Tongue (tissue), 1 donor: ENCODE measurements at regions not wholly inside any gene's neighbourhood (a gene's known extent, or its start where the extent isn't known, plus 50 kb on each side); places are given as distances from the start of the nearest gene placed in this dataset.
A peak's percentile ranks its signal among the peaks of the same experiment; 100 is the strongest.

Experiments used
- DNase-seq: peaks from one replicate; pipeline ENCODE4 v3.0.0-alpha.2; 2015

DNA sequence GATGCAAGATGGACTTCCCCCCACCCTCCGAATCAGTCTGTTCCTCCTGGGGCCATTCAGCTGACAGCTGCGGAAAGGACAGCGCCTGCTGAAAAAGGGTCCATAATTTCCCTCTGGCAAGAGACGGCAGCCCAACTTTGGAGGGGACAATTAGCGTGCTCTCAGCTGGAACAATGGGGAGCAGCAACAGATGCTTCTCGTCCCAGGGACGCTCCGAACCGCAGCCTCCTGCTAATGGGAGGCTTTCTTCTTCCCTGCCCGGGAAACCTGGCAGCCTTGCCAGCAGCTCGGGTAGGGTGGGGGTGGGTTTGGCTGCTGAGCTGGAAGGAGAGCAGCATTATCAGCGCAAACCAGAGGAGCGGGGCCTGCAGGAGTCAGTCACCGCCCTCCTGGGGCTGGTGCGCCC is 500.0 kb upstream of the SALL1 start:
- DNase-seq = peak; percentile 22

DNA sequence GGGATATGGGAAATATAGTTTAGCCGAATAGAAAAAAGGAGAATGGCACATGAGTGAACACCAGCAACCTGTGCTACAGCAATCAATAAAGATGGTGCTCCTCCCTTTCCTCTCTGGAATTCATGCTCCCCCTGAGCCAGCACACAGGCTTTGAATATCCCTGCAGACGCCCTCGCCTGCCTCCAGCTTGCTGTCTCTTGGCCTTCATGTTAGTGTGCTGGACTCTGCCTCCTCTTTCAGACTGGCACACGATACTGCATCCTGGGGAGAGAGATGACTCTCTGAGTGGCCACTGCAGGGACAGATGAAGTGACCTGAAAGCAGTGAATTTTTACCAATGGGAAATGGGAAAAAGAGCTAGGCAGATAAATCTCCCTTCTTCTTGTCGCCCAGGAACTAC is 498.6 kb upstream of the SALL1 start:
- no peak for DNase-seq

DNA sequence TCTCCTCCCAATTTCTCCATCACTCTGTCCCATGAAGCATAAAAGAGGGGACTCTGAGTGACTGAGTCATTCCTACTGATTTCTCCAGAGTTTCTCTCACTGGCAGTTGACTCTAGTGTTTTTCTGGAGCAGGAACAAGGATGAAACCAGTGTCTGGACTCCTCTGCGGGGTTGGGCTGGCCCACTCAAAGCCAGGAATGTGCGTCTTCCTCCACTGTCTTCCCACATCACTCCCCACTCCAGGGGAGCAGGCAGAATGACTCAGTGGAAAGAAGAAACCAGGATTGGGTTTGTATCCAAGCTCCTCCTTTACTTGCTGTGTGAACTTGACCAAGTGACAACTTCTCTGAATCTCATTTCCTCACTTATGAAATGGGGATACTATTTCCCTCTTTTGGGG is 497.5 kb upstream of the SALL1 start:
- DNase-seq = no peak

DNA sequence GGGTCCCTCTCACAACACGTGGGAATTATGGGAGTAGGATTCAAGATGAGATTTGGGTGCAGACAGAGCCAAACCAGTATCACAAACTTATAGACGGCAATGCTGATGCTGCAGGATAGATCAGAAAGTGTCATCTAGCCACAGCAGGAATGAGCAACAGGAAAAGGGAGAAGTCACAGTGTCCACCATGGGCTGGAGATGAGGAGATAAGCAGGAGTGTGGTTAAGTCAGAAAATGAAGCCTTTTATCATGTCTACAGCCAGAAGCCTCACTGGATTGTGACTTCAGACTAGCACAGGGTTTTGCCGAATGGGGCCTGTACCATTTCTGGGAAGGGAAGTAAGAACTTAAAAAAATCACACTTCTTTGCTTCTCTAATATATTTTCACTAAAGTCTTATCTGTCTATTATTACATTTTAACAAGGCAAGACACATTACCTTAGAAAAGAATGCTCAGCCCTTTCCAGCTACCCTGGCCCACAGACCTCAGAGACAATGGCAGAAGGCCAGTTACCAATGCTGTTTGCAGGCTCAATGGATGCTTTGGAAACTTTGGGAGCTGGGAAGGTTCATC is 490.2 kb upstream of the SALL1 start:
- DNase-seq = no peak

DNA sequence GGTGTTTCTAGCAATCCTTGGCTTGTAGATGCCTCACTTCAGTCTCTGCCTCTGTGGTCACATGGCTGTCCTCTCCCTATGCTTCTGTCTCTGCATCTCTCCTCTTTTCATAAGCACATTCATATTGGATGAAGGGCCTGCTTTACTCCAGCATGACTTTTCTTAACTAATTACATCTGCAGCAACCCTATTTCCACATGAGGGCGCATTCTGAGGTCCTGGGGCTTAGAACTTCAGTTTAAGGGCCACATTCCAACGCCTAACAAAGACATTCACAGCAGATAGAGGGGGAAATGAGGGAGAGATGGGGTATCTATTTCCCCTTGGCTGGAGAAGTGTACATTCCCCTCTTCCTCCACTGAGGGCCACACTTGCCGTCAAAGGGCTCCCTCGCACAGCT is 489.1 kb upstream of the SALL1 start:
- no peak for DNase-seq

DNA sequence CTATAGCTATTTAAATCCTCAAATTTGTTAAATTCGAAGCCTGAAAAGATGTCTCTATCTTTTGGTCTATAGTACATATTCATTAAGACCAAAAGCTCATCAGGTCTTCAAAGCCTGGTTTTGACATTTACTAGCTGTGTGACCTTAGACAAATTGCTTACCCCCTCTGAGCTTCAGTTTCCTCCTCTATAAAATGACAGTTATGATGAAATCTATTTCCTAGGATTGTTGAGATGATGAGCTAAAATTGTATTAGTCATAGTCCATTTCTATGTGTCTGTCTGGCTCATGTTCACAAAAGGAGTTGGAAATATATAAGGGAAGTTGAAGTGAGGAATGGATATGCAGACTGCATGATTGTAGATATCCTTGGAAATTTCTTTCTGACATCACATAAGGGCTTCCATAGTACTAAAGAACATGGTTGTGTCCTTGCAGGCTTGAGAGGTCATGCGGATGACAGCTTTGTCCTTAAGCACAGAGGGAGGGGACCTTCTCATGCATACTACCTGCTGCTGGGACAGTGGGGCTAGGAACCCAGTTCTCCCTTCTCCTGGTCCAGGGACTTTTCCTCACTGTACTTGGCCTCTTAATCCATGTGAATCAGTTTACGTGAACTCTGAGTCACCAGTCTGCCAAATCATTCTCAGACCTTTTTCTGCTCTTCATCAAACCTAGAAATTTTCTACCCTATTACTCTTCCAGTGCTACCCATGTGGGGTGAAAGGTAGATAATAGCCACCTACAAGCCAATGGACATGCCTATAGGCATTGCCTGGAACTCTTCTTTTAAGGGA is 487.5 kb upstream of the SALL1 start:
- no peak for DNase-seq

DNA sequence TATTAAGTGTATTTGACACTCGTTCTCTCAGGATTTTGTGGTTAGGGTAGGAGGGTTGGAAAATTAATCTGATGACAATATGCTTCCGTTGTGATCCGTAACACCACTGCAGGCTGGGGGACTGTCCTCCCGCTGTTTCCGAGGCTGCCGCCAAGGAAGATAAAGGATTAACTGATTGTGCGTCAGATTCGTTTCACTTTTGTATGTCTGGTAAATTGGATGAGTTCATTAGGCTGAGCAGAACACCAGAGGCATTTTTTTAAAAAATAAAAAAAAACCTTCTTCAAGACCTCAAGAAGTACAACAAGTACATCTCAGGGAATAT is 486.7 kb upstream of the SALL1 start:
- no peak for DNase-seq

DNA sequence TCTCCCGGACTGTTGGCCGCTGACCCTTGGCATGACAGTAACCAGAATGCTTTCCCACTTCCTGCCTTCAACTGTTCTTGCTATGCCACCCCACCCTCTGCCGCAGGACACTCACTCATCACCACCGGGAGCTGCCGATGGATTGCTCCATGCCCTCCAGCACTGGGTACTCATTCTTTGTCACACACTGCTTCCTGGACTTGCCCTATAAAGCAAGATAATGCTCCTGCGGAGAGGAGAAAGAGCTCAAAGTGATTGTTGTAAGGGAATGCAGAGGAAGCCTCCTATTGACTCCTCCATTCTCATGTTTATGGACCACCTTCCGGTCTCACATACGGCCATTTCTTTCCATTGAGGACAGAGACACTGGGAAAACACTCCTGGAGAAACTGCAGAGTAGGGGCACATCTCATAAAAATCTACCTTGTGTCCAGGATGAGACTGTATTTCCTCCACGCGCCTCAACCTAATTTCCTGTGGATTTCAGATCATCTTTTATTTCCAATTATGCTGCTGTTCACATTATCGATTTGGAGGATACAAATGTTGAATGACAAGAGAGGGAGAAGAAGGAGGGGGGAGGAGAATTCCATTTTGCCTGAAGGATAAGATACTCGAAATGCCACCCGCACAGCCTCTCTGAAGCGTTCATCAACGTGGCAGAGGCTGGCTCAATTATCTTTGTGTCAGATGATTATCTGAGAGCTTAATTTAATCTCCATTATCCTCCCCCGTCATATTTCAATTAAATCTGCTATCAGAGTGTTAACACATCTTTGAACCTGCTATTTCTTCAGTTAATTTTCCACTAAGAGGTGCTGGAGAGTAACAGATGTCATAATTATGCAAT is 486.1 kb upstream of the SALL1 start:
- DNase-seq = no peak

DNA sequence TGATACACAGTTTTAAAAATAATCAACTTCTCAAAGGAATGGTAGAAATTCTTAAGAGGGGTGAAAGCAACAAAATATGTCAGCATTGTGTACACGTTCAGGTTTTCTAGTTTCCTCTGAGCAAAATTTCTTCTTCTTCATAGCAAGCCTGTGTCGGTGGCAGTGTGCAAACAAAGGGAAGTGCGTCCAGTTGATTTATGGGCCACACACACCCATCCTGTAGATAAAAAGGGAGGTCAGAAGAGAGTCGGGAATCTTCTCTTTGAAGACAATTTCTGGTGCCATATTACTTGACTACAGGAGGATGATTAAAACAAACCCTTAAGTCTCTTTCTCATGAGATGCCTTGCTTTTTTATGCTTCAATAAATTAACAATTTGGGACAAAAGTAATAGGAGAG is 484.1 kb upstream of the SALL1 start:
- no peak for DNase-seq

DNA sequence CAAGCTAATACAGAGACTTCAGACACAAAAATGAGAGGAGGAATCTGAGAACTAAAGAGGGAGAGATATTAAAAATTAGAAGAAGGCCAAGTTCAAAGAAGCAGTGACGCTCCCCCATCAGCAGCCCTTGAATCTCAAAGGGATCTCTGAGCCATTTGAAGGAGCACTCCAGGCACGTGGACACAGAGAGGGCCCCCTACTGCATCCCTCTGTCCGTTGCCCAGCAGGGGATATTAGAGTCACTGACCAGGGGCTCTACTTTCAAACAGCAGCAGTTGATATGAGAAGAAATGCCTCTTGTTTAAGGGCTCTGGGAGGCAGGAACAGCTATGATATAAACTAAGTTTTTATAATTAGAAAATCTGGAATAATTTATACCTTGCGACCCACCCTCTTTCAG is 479.0 kb upstream of the SALL1 start:
- no peak for DNase-seq

DNA sequence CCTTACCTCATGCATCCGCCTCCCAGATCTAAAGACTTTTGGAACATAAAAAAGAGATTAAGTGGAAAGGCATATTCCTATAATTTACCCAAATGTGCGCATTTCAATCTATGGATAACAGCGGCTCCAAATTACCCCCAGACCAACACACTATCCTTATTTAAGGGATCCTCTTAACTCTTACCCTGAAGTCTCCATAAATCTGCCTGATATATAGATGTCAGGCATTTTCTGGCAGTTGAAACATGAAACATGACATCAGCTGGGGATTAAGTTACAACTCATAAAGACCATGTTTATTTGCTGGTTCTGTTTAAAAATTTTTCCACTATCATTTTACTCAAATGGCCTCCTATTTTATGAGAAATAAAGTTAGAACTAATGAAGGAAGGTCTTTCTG is 478.5 kb upstream of the SALL1 start:
- DNase-seq = no peak

DNA sequence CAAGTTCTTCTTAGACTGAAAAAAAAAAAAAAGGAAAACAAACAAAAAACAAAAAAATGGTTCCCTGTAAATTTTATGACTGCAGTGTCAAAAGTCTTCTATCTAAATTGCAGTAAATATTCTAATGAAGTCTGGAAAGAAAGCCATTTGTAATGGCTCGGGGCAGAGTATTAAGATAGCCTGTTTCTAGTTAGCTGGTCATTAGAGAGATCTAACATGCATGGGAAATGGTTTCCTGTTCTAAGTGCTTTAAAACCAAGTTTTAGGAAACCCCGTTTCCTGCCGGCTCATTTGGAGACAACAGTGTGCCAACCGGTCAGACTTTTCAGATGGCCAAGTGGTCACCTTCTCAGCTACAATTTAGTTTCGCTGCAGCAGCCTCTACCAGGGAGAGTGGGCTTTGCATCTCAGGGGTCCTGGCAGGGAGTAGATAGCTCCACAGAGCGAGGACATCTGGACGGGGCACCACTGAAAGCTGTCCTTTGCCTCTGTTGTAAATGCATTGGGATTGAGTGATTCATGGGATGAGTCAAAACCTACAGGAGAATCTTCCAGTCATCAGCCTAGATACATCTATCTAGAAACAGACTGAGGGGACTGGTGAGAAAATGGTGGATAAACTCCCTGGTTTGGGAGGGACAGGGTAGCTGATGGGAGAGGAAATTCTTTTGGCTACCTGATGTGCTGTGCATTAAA is 473.2 kb upstream of the SALL1 start:
- DNase-seq = no peak

DNA sequence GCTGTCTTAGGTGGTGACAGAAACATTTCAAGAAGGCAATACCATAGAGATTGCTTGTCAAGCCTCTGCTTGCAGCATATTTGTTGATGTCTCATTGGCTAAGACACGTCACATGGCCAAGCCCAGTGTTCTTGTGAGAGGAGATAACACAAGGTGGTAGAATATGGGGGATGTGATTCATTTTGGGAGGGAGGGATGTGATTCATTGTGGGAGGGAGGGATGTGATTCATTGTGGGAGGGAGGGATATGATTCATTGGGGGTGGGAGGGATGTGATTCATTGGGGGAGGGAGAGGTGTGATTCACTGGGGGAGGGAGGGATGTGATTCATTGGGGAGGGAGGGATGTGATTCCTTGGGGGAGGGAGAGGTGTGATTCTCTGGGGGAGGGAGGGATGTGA is 470.5 kb upstream of the SALL1 start:
- DNase-seq = no peak

DNA sequence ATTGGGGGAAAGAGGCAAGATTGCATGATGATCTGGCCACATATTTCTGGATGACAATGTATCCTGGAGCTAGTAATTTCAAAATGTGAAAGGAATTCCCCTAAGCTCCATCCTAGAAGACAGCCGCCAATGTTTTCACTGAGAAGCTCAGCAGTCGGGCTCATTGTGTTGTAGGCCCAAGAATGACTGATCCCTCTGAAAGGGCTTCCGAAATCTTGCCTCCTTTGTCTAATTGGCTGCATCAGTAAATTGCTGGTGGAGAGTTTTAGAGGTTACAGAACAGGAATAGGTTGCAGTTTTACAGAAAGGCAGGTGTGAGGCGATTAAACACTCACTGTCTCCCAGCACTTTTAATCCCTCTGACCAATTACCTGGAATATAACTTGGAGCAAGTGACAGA is 464.1 kb upstream of the SALL1 start:
- DNase-seq = no peak

DNA sequence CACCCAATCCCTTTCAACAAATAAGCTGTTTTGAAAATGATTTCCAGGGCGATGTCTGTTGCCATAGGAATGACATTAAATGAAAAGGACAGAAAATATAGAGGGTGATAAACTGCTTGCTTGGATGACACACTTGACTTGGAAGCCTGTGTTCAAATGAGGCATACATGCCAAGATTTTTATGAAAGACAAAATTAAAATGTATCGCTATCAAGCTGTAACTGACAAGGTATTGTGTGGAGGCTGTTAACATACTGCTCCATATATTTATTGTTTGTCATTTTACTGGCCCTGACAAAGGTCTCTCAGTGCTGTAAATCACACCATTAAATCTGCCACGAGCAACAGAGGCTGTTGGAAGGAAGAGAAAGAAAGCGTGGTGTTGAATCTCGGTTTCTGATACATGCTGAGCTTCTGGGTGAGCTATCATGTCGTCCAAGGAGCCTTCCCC is 456.2 kb upstream of the SALL1 start:
- DNase-seq = peak; percentile 16

DNA sequence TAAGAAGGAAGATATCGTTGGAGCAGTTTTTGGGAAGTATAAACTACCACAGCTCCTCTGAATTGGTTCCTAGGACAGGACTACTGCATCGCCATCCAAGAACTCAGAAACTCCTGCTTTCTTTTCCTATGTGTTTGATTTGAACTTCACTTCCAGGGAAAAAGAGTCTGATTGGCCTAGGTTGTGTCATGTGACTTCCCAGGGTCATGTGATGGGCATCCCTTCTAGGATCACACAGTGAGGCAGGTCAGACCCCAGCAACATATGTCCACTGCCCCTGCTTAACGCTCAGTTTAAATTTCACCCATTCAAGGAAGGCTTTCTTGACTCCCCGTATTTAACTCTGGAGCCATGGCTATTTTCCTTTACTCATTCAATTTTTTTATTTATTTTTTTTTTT is 445.2 kb upstream of the SALL1 start:
- no peak for DNase-seq

DNA sequence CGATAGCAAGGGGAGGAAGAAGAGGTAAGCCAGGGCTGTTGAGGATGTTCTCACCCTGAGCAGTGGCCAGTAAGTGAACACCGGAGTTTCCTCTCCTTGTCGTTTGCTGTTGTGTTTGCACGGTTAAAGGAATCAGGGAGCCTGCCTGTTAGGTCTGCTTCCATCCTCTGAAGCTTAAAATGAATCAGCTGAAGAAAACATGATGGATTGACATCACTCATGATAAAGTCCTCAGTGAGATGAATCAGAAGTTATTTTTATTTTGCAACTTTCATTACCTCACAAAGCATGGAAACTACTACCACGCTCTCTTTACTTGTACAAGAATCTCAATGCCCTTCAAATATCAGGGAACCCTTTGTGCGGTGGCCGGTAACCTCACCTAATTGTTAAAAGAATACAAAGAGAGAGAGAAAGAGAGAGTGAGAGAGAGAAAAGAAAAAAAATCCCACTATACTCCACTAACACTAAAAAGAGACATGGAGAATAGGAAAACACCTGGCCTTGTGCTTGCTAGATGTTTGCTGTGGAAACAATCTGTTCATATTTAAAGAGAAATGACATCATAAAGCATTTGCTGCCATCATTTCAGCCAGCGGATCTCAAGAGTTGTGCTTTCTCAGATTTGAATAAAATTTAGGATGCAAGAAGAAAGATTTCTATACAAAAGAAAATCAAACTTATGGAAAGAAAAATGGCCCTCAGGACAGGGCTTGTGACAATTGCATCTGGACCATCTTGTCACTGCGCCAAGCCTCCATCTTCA is 441.6 kb upstream of the SALL1 start:
- DNase-seq = peak; percentile 50

DNA sequence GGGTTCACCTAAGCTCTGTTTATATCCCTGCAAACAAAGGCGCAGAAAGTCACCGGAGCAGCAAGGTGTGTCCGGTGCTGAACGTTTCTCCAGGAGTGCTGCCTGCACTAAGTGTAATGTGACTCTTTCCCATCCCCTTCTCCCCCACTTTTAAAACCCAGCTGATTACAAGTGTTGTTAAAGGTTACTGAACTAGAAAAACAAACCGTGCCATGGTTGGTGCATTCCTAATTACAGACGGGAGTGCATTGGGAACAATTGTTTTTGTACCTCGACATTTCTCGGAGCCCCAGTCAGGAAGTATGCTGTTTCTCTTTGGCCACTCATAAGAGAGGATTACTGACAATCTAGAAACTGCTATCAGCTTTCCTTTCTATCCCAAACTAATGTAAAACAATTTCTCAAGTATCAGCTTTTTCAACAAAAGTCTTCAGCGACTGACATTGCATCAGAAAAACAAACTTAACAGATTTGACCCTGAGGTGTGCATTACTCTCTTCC is 441.0 kb upstream of the SALL1 start:
- peak; percentile 10 for DNase-seq

DNA sequence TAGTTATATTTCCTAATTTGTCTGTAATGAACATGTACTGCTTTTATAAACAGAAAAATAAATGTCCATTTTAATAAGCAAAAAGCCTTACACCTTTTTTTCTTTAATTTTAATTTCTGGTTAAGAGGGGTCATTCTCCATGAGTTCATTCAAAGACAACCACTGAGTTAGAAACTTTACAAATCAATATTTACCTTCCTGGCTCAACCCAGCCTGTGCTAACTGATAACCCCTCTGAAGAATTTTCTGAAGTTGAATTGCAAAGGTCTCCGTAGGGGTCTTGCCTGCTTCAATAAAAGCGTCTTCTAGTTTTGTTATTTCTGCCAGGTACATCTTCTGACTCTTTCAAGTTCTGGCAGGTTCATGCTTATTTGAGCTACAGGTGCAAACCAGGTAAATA is 440.4 kb upstream of the SALL1 start:
- DNase-seq = no peak

DNA sequence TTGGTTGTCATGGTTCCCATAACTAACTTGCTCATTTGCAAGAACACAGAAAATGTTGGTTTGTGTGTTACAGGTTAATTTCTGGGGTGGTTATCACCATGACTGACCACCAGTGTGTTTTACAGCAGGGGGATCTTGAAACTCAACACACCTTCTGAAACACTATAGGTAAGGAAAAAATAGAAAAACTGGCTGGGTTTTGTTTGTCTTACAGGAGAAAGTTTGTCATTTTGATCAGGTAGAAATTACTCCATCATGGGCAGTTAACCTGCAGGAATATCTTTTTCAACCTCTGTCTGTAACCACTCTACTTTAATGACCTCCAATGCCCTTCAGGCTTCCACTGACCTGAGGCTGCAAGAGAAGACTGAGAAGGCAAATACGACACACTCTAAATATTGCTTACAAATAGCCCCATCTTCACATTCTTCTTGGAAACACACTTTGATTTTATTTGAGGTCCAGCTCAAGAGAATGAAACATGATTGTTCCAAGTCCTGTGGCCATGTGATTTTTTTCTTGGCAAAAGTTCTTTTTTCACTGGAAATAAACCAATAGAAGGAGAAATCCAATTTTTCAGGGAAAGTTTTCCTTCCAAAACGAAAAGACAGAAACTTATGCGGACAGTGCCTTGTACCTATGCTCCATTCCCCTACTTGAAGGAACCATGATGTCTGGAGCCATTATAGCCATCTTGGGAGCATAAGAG is 428.7 kb upstream of the SALL1 start:
- peak; percentile 20 for DNase-seq

DNA sequence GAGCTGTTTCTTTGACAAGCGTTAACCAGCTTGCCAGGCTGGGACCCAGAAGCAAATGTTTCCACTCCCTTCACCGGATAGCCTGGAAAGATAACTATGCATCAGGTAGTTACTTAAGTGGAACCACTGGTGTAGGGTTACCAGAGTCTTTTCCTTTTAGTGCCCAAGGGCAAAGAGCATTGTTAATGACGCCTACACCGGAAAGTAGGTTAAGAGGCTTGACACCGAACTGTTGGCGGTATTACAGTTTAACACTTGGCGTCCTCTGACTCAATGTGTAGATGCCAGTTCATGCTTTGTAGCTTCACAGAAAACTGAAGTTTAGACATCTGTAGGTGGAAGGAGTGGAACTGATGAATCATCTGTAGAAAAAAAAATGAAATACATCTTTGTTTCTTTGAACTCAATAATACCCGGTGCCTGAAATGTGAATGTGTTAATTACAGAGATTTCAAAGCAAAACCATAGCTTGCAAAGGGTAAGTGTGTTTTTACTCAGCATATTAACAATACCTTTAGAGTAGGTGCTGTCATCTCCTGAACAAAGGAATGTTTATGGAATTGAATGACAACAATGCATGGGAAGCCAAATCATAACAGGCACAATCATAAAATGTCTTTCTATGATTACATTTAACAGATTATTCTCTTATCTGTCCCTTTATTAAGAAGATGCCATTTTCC is 426.7 kb upstream of the SALL1 start:
- no peak for DNase-seq
